Coronary artery (tissue), 2 donors: ENCODE measurements at regions not wholly inside any gene's neighbourhood (a gene's known extent, or its start where the extent isn't known, plus 50 kb on each side); places are given as distances from the start of the nearest gene placed in this dataset.

ENCODE experiments used
- DNase-seq: peaks from one replicate; pipeline ENCODE4 v3.0.0-alpha.2; 2017; ENCODE audit warnings: low spot score
- H3K27ac ChIP-seq, 2 donors: fragments of 200-600 bp; sonication (generic); one replicate each; pipeline ENCODE4 v1.5.1; 2016 to 2019
- H3K4me3 ChIP-seq: fragments of 200-600 bp; sonication (generic); 2 replicates; pipeline ENCODE4 v1.5.1; 2016; ENCODE audit warnings: mild to moderate bottlenecking, moderate library complexity
- TF ChIP-seq, protein P1 (sequence below): fragments of 200-600 bp; sonication (generic); IDR thresholded peaks from one replicate; pipeline ENCODE4 v1.5.1; 2019; ENCODE audit warnings: antibody characterized with exemption

DNA sequence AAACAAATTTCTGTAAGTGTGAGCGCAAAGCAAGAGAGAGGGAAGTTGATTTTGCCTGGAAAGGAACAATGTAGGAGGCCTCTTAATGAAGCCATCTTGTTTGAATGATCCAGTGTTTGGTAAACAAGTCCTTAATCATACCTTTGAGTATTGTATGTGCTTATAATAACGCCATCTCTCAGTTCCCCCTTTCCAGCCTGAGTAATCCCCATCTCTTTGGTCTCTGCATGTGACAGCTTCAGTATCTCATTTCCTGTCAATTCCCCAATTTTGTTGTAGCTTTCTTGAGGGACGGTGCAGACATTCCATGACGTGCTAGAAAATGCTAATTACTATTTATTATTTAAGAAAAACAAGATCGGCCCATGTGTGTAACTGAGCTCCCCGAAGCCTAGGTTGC, 349.3 kb upstream of the NR2F2 start:
- no peak overlapping the region for H3K27ac ChIP-seq
- no peak overlapping the region for H3K4me3 ChIP-seq
- no peak for DNase-seq
- TF ChIP-seq, protein P1, sequence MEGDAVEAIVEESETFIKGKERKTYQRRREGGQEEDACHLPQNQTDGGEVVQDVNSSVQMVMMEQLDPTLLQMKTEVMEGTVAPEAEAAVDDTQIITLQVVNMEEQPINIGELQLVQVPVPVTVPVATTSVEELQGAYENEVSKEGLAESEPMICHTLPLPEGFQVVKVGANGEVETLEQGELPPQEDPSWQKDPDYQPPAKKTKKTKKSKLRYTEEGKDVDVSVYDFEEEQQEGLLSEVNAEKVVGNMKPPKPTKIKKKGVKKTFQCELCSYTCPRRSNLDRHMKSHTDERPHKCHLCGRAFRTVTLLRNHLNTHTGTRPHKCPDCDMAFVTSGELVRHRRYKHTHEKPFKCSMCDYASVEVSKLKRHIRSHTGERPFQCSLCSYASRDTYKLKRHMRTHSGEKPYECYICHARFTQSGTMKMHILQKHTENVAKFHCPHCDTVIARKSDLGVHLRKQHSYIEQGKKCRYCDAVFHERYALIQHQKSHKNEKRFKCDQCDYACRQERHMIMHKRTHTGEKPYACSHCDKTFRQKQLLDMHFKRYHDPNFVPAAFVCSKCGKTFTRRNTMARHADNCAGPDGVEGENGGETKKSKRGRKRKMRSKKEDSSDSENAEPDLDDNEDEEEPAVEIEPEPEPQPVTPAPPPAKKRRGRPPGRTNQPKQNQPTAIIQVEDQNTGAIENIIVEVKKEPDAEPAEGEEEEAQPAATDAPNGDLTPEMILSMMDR = no peak

DNA sequence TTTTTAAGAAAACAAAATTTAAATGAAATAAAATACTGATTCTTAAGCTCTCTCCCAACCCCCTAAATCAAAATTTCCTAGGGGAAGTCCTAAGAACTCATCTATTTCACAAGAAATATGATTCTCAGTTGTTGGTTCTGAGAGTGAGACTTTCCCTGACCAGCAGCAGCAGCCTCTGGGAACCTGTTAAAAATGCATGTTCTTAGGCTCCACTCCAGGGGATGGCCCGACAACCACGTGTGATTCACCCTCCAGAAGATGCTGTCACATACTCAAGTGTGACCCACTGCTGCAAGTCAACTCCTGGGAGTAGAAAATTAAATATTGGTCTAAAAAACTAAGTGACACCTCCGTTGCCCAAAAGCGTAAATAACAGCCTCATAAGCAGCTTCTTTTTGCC, 343.2 kb upstream of the NR2F2 start:
- DNase-seq = no peak
- TF ChIP-seq, protein P1 = no peak
- no peak overlapping the region for H3K27ac ChIP-seq
- H3K4me3 ChIP-seq = no peak overlapping the region

DNA sequence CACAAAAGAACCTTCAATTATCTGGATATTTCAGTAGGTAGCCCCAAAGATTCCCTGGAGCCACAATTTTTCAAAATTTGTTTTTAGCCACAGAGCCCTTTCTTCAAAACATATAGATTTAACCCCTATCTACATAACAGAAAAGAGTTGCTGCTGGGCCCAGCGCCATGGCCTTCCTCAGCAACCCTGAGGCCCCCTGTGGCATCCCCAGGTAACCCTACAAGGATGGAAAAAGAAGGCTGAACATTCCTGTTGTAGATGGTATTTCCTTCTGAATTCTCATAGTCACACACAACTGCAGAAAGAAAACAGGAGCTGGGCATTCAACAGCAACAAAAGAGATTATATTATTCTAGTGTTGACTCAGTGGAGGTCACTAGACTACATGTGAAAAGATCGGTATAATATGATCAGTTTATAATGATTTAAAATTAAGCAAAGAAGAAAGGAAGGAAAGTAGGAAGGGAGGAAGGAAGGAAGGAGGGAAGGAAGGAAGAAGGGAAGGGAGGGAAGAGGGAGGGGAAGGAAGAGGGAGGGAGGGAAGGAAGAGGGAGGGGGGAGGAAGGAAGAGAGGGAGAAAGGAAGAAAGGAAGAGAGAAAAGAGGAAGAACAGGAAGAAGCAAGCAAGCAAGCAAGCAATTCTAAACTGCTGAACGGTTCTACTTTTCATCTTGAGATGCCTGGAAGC, 342.5 kb upstream of the NR2F2 start:
- H3K27ac ChIP-seq = no peak overlapping the region
- H3K4me3 ChIP-seq = no peak overlapping the region
- no peak for DNase-seq
- TF ChIP-seq, protein P1 = no peak

DNA sequence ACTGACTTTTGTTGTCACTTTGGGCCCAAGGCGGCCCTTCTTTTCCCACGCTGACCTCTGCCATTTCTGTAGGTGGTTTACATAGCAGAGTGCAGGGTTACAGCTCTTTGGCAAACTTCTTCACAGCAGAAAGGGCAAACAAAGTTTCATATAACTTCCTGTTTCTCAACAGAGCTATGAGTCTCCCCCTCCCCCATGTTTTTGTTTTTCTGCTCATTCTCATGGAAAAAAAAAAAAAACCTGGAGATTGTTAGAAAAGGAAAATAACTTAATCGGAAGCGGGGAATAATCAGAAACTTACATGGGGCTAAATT, 342.0 kb upstream of the NR2F2 start:
- H3K27ac ChIP-seq = no peak overlapping the region
- no peak for DNase-seq

DNA sequence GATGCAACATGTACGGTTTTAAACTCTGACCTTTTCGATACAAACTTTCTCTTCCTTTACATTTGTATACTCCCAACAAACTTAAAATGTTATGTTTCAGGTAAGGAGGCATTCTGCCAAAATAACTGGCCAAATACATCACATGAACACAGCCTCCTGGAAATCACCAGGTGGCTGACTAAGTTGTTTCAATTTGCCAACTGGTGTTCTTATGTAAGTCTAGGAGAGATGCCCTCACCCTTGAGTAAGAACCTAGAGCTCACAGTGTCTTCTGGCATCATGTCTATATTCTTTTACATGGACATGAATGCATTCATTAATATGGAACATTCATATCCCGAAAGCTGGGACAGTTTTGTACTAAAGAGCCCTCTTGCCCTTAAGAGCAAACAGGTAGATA, 341.1 kb upstream of the NR2F2 start:
- DNase-seq = no peak
- Histone ChIP-seq H3K4me3 (no peak overlapping the region), H3K27ac (no peak overlapping the region)
- TF ChIP-seq, protein P1 = no peak

More for the DNA sequence above, 342.0 kb upstream of the NR2F2 start:
- H3K4me3 ChIP-seq = no peak overlapping the region
- TF ChIP-seq, protein P1 = no peak

DNA sequence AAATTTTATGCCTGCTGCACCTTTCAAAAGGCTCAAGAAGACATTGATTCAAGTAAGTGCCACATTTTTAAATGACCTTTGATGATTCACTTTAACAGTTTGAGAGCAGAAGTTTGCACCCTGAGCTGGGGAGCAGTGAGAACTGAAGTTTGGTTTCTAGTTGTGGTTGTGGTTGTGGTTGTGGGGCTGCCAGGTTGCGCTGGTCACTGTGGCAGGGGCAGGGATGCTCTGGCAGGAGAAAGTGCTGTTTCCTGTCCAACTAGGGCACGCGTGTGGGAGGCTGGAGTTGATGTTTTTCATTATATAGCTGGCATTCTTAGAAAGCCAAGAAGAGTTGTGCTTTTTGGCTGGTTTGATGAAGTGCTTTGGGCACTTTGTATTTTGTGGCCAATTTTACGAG, 339.7 kb upstream of the NR2F2 start:
- no peak for DNase-seq
- no peak overlapping the region for H3K27ac ChIP-seq
- TF ChIP-seq, protein P1 = no peak
- H3K4me3 ChIP-seq = no peak overlapping the region

DNA sequence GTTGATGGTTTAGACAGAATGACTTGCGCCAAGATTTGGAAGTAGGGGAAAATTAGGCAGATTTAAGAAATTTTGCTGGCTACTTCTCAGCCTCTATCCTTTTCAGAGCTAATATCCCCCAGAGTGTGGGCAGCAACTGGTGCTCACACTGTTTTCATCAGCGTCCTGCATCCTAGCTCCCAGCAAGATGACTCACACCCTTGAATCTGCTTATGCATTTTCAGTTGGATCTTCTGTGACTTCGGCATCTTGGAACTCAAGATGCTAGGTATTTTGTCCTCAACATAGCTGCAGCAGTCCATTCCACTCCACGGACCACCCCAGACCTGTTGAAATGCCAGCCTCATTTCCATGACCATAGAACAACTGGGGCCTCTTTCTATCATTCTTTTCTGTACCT, 336.1 kb upstream of the NR2F2 start:
- Histone ChIP-seq H3K4me3 (no peak overlapping the region), H3K27ac (no peak overlapping the region)
- no peak for DNase-seq
- TF ChIP-seq, protein P1 = no peak
